Cardiac fibroblast (primary cell): ENCODE measurements at regions not wholly inside any gene's neighbourhood (a gene's known extent, or its start where the extent isn't known, plus 50 kb on each side); places are given as distances from the start of the nearest gene placed in this dataset.

ENCODE experiments used
- DNase-seq, 2 donors: peaks; one replicate each; pipeline versions ENCODE4 v3.0.0 to v3.0.0-alpha.2; 2010; ENCODE audit warnings: low read depth in 2 of 2
- H3K4me3 ChIP-seq, 2 donors: replicated peaks in 1 of 2; 1 replicate in 1 of 2; 2 replicates in 1 of 2; pipeline ENCODE4 v1.5.1; 2011; ENCODE audit warnings: low read depth in 2 of 2, low read length in 2 of 2, mild to moderate bottlenecking in 2 of 2, moderate library complexity in 1 of 2
- TF ChIP-seq, protein P1 (sequence below): IDR thresholded peaks from one replicate; pipeline ENCODE4 v1.5.1; 2011; ENCODE audit warnings: low read depth, mild to moderate bottlenecking, low read length, inconsistent platforms

GRCh38 chr6:147022041-147022440 lies 182.2 kb upstream of the STXBP5 start:
- peak; percentile 31 to 46 for DNase-seq
- TF ChIP-seq, protein P1, sequence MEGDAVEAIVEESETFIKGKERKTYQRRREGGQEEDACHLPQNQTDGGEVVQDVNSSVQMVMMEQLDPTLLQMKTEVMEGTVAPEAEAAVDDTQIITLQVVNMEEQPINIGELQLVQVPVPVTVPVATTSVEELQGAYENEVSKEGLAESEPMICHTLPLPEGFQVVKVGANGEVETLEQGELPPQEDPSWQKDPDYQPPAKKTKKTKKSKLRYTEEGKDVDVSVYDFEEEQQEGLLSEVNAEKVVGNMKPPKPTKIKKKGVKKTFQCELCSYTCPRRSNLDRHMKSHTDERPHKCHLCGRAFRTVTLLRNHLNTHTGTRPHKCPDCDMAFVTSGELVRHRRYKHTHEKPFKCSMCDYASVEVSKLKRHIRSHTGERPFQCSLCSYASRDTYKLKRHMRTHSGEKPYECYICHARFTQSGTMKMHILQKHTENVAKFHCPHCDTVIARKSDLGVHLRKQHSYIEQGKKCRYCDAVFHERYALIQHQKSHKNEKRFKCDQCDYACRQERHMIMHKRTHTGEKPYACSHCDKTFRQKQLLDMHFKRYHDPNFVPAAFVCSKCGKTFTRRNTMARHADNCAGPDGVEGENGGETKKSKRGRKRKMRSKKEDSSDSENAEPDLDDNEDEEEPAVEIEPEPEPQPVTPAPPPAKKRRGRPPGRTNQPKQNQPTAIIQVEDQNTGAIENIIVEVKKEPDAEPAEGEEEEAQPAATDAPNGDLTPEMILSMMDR: no peak
- no peak overlapping the region for H3K4me3 ChIP-seq

GRCh38 chr6:147023148-147023547 lies 181.1 kb upstream of the STXBP5 start:
- no peak for DNase-seq
- no peak overlapping the region for H3K4me3 ChIP-seq
- TF ChIP-seq, protein P1: no peak

DNA sequence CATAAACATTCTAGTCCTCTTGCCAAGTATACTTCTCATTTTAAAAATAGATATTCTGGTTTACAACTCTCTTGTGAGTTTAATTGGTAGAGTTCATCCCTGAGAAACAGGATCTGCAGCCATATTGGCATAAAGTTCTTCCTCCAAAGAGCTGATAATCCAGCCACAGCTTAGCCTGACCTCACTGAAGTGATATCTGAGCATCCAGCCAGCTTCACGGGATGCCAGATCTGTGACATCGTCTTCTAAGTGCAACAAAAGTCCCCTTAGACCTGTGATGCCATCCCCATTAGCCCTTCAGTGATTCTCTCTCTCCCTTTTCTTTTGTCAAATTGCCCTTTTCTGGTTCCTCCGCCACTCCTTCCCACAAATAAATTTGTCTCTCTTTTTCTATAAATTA lies 180.6 kb upstream of the STXBP5 start:
- TF ChIP-seq, protein P1: no peak
- H3K4me3 ChIP-seq: no peak overlapping the region
- no peak for DNase-seq

- TF ChIP-seq, protein P1: no peak
- peak in 1 of 2 donors; percentile 26 for DNase-seq
- H3K4me3 ChIP-seq: no peak overlapping the region
These were observed 174.3 kb upstream of the STXBP5 start for GRCh38 chr6:147029923-147030322.

DNA sequence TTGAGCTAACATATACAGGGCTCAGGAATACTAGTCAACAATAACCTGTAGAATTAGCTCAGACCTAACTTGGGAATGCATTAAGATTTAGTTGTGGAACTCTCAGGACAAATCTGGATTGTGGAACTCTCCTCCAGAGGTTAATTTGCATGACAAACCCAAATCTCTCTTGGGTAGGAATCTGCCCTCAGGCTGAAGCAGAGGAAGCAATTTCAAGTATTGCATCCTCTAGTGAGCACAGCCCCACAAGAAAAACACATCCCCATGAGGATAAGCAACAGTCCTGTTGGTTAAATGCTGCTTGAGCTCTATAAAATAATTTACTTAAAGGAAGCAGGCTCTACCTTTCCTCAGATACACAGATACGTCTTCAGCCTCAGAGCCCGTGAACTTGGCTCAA lies 170.9 kb upstream of the STXBP5 start:
- no peak for DNase-seq
- TF ChIP-seq, protein P1: no peak
- H3K4me3 ChIP-seq: no peak overlapping the region

- peak in 1 of 2 donors; percentile 26 for DNase-seq
- no peak overlapping the region for H3K4me3 ChIP-seq
- TF ChIP-seq, protein P1: no peak
These were observed 168.3 kb upstream of the STXBP5 start for GRCh38 chr6:147035886-147036285.

- TF ChIP-seq, protein P1: no peak
- no peak for DNase-seq
- no peak overlapping the region for H3K4me3 ChIP-seq
These were observed 166.3 kb upstream of the STXBP5 start for GRCh38 chr6:147037881-147038280.
